Mesendoderm (in vitro differentiated cells): ENCODE measurements at regions not wholly inside any gene's neighbourhood (a gene's known extent, or its start where the extent isn't known, plus 50 kb on each side); places are given as distances from the start of the nearest gene placed in this dataset.

ENCODE experiments used
- DNase-seq: peaks from one replicate; pipeline ENCODE4 v3.0.0; 2013
- H2AK5ac ChIP-seq: 2 replicates; pipeline ENCODE4 v1.6.1; 2013; ENCODE audit warnings: low read length, inconsistent platforms
- H2BK120ac ChIP-seq: 2 replicates; pipeline ENCODE4 v1.6.1; 2013; ENCODE audit warnings: low read depth, mild to moderate bottlenecking, low read length, moderate library complexity, mixed read lengths
- H2BK15ac ChIP-seq: replicated peaks from 2 replicates; pipeline ENCODE4 v1.6.1; 2013; ENCODE audit warnings: low read depth, mild to moderate bottlenecking, moderate library complexity
- H2BK5ac ChIP-seq: 2 replicates; pipeline ENCODE4 v1.6.1; 2013; ENCODE audit warnings: low read length, inconsistent platforms
- H3K18ac ChIP-seq: 2 replicates; pipeline ENCODE4 v1.6.1; 2013; ENCODE audit warnings: mild to moderate bottlenecking, low read length, mixed read lengths
- H3K23ac ChIP-seq: one replicate; pipeline ENCODE4 v1.6.1; 2013; ENCODE audit warnings: low read length
- H3K27ac ChIP-seq: 2 replicates; pipeline ENCODE4 v1.5.1; 2013; ENCODE audit warnings: low read depth, mild to moderate bottlenecking, inconsistent platforms, low read length, moderate library complexity
- H3K27me3 ChIP-seq: 2 replicates; pipeline ENCODE4 v1.6.1; 2013; ENCODE audit warnings: low read length, control low read depth, mild to moderate bottlenecking, inconsistent platforms; ENCODE audit not compliant: insufficient read depth, poor library complexity
- H3K36me3 ChIP-seq: 2 replicates; pipeline ENCODE4 v1.6.1; 2013; ENCODE audit warnings: low read length, inconsistent platforms; ENCODE audit not compliant: control insufficient read depth, insufficient read depth
- H3K4ac ChIP-seq: one replicate; pipeline ENCODE4 v1.6.1; 2013; ENCODE audit warnings: low read depth, mild to moderate bottlenecking, low read length, moderate library complexity
- H3K4me1 ChIP-seq: 2 replicates; pipeline ENCODE4 v1.6.1; 2013; ENCODE audit warnings: low read depth, low read length, inconsistent platforms; ENCODE audit not compliant: control insufficient read depth
- H3K4me2 ChIP-seq: 2 replicates; pipeline ENCODE4 v1.6.1; 2013; ENCODE audit warnings: low read length
- H3K4me3 ChIP-seq: 2 replicates; pipeline ENCODE4 v1.5.1; 2013; ENCODE audit warnings: mild to moderate bottlenecking, low read length
- H3K56ac ChIP-seq: one replicate; pipeline ENCODE4 v1.6.1; 2013; ENCODE audit warnings: low read length
- H3K79me1 ChIP-seq: 2 replicates; pipeline ENCODE4 v1.6.1; 2013; ENCODE audit warnings: low read length, inconsistent platforms
- H3K79me2 ChIP-seq: 2 replicates; pipeline ENCODE4 v1.6.1; 2013; ENCODE audit warnings: mild to moderate bottlenecking, low read length; ENCODE audit not compliant: control insufficient read depth, insufficient read depth
- H3K9ac ChIP-seq: 2 replicates; pipeline ENCODE4 v1.6.1; 2013; ENCODE audit warnings: low read length, inconsistent platforms
- H4K5ac ChIP-seq: one replicate; pipeline ENCODE4 v1.6.1; 2013; ENCODE audit warnings: low read length
- H4K8ac ChIP-seq: one replicate; pipeline ENCODE4 v1.6.1; 2013; ENCODE audit warnings: low read depth, mild to moderate bottlenecking, control low read depth, low read length, moderate library complexity
- WGBS: extraction: QIAGEN DNeasy Blood & Tissue Kit; methylation state at CpG from one replicate; pipeline ENCODE4 v1.1.7; 2013; ENCODE audit warnings: low lambda C conversion rate, missing lambda C conversion rate; ENCODE audit not compliant: insufficient coverage; ENCODE audit errors: extremely low coverage; 5-methylcytosine and 5-hydroxymethylcytosine counted together

- no peaks in the 10 kb centered on the region for H3K36me3 ChIP-seq
Measured at GRCh38 chr12:58143498-58143995, 202.2 kb downstream of the ATP23 start.

GRCh38 chr12:58148405-58148804, 207.0 kb downstream of the ATP23 start:
- no peak overlapping the region for H2AK5ac ChIP-seq

More at GRCh38 chr12:58143498-58143995, 202.2 kb downstream of the ATP23 start:
- H3K23ac ChIP-seq, result no peak overlapping the region
- H4K8ac ChIP-seq, result no peak overlapping the region
- no peak overlapping the region for H3K9ac ChIP-seq
- no peak overlapping the region for H3K56ac ChIP-seq
- no peak overlapping the region for H2AK5ac ChIP-seq
- no peak overlapping the region for H3K18ac ChIP-seq
- H3K4ac ChIP-seq, result no peak overlapping the region
- no peak overlapping the region for H2BK120ac ChIP-seq
- no peak overlapping the region for H2BK15ac ChIP-seq
- no peak for DNase-seq
- no peak overlapping the region for H2BK5ac ChIP-seq
- H3K79me2 ChIP-seq, result no peaks in the 10 kb centered on the region
- H3K4me3 ChIP-seq, result no peak overlapping the region
- H3K4me1 ChIP-seq, result peaks cover 3% of the 10 kb centered on the region
- H3K4me2 ChIP-seq, result no peak overlapping the region
- no peaks in the 10 kb centered on the region for H3K27me3 ChIP-seq
- H4K5ac ChIP-seq, result no peak overlapping the region
- no CpG with 5 or more reads among the region's 6 CpGs for WGBS
- H3K27ac ChIP-seq, result no peak overlapping the region
- no peaks in the 10 kb centered on the region for H3K79me1 ChIP-seq

DNA sequence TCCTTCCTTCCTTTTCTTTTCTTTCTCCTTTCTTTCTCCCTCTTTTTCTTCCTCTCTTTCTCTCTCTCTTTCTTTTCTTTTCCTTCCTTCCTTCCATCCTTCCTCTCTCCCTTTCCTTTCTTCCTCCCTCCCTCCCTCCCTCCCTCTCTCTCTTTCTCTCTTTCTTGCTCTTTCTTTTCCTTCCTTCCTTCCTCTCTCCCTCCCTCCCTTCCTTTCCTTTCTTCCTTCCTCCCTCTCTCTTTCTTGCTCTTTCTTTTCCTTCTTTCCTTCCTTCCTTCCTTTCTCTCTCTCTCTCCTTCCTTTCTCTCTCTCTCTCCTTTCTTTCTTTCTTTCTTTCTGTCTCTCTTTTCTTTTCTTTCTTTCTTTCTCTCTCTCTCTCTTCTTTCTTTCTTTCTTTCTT, 207.6 kb downstream of the ATP23 start:
- H2BK15ac ChIP-seq, result no peak overlapping the region
- H3K36me3 ChIP-seq, result no peaks in the 10 kb centered on the region
- no peaks in the 10 kb centered on the region for H3K27me3 ChIP-seq
- H3K4me1 ChIP-seq, result no peaks in the 10 kb centered on the region
- no peak overlapping the region for H3K18ac ChIP-seq
- H3K79me1 ChIP-seq, result no peaks in the 10 kb centered on the region
- no peak overlapping the region for H4K8ac ChIP-seq
- no peak overlapping the region for H3K56ac ChIP-seq
- DNase-seq, result no peak
- H2AK5ac ChIP-seq, result no peak overlapping the region
- H3K9ac ChIP-seq, result no peak overlapping the region
- H2BK120ac ChIP-seq, result no peak overlapping the region
- H3K79me2 ChIP-seq, result no peaks in the 10 kb centered on the region
- no peak overlapping the region for H3K27ac ChIP-seq
- no peak overlapping the region for H3K4me2 ChIP-seq
- H3K23ac ChIP-seq, result no peak overlapping the region
- no peak overlapping the region for H2BK5ac ChIP-seq
- no peak overlapping the region for H3K4ac ChIP-seq
- no peak overlapping the region for H3K4me3 ChIP-seq
- H4K5ac ChIP-seq, result no peak overlapping the region

More at GRCh38 chr12:58148405-58148804, 207.0 kb downstream of the ATP23 start:
- H3K56ac ChIP-seq, result no peak overlapping the region
- no peak overlapping the region for H4K5ac ChIP-seq
- no peaks in the 10 kb centered on the region for H3K36me3 ChIP-seq
- H4K8ac ChIP-seq, result no peak overlapping the region
- H3K27me3 ChIP-seq, result no peaks in the 10 kb centered on the region
- H3K27ac ChIP-seq, result no peak overlapping the region
- H3K9ac ChIP-seq, result no peak overlapping the region
- H3K4ac ChIP-seq, result no peak overlapping the region
- no peaks in the 10 kb centered on the region for H3K79me1 ChIP-seq
- no peaks in the 10 kb centered on the region for H3K79me2 ChIP-seq
- H2BK120ac ChIP-seq, result no peak overlapping the region
- H3K18ac ChIP-seq, result no peak overlapping the region
- H3K4me3 ChIP-seq, result no peak overlapping the region
- no peak overlapping the region for H3K23ac ChIP-seq
- no peak overlapping the region for H2BK5ac ChIP-seq
- DNase-seq, result peak; percentile 85
- no peaks in the 10 kb centered on the region for H3K4me1 ChIP-seq
- no peak overlapping the region for H2BK15ac ChIP-seq
- no peak overlapping the region for H3K4me2 ChIP-seq

- Histone ChIP-seq H3K79me1 (no peaks in the 10 kb centered on the region), H3K27ac (no peak overlapping the region), H3K4me1 (no peaks in the 10 kb centered on the region), H3K4me3 (no peak overlapping the region), H3K4me2 (no peak overlapping the region), H4K5ac (no peak overlapping the region), H3K4ac (no peak overlapping the region), H3K56ac (no peak overlapping the region), H2BK15ac (no peak overlapping the region), H3K79me2 (no peaks in the 10 kb centered on the region), H3K23ac (no peak overlapping the region), H3K9ac (no peak overlapping the region), H2AK5ac (no peak overlapping the region), H3K27me3 (no peaks in the 10 kb centered on the region), H4K8ac (no peak overlapping the region), H3K36me3 (no peaks in the 10 kb centered on the region), H3K18ac (no peak overlapping the region), H2BK5ac (no peak overlapping the region), H2BK120ac (no peak overlapping the region)
- no CpG with 5 or more reads among the region's 1 CpG for WGBS
- no peak for DNase-seq
Measured at GRCh38 chr12:58154359-58154758, 213.0 kb downstream of the ATP23 start.

DNA sequence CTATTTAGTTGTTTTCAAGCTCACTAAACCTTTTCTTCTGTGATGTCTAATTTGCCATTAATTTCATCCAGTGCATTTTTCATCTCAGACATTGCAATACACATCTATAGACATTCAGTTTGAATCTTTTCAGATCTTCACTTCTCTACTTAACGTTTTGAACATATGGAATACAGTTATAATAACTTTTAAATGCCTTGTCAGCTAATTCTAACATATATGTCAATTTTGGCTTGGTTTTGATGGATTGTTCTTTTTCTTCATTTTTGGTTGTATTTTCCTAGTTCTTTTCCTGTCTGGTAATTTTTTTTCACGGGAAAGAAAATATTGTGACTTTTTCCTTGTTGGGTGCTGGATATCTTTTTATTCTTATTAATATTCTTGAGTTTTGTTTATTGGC, 215.3 kb downstream of the ATP23 start:
- no peak overlapping the region for H3K4me3 ChIP-seq
- H3K4me1 ChIP-seq, result no peaks in the 10 kb centered on the region
- H3K27me3 ChIP-seq, result no peaks in the 10 kb centered on the region
- no peaks in the 10 kb centered on the region for H3K79me2 ChIP-seq
- H3K4me2 ChIP-seq, result no peak overlapping the region
- no peak overlapping the region for H4K8ac ChIP-seq
- H3K18ac ChIP-seq, result no peak overlapping the region
- H3K9ac ChIP-seq, result no peak overlapping the region
- H3K79me1 ChIP-seq, result no peaks in the 10 kb centered on the region
- DNase-seq, result no peak
- no peak overlapping the region for H2BK120ac ChIP-seq
- no peak overlapping the region for H2BK5ac ChIP-seq
- no peak overlapping the region for H2AK5ac ChIP-seq
- no peak overlapping the region for H3K4ac ChIP-seq
- H2BK15ac ChIP-seq, result no peak overlapping the region
- H3K27ac ChIP-seq, result no peak overlapping the region
- no peak overlapping the region for H4K5ac ChIP-seq
- H3K56ac ChIP-seq, result no peak overlapping the region
- no peaks in the 10 kb centered on the region for H3K36me3 ChIP-seq
- H3K23ac ChIP-seq, result no peak overlapping the region
- WGBS, result no CpG with 5 or more reads among the region's 2 CpGs

DNA sequence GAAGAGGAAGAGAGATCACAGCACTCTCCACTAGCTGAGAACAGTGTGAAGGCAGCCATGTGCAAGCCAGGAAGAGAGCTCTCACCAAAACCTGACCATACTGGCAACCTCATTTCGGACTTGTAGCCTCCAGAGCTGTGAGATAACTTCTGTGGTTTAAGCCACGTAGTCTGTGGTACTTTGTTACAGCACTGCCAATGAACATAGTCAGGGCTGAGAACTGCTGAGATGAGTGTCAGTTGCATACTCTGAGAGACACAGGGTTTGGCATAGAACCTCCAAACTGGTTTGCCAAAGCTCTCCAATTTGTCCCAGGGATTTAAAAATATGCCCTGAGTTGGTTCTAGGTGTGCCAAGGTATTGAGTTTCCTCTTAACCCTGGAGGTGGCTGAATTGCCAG, 218.6 kb downstream of the ATP23 start:
- Histone ChIP-seq H2AK5ac (no peak overlapping the region), H3K27ac (no peak overlapping the region), H3K4me3 (no peak overlapping the region), H4K5ac (no peak overlapping the region), H3K56ac (no peak overlapping the region), H3K9ac (no peak overlapping the region), H2BK15ac (no peak overlapping the region), H3K27me3 (no peaks in the 10 kb centered on the region), H3K4ac (no peak overlapping the region), H2BK120ac (no peak overlapping the region), H3K18ac (no peak overlapping the region), H3K36me3 (no peaks in the 10 kb centered on the region), H2BK5ac (no peak overlapping the region), H3K79me1 (no peaks in the 10 kb centered on the region), H3K4me1 (no peaks in the 10 kb centered on the region), H3K4me2 (no peak overlapping the region), H4K8ac (no peak overlapping the region), H3K23ac (no peak overlapping the region), H3K79me2 (no peaks in the 10 kb centered on the region)
- DNase-seq, result no peak
- WGBS, result no CpG with 5 or more reads among the region's 2 CpGs
